ENCODE measurements at regions not wholly inside any gene's neighbourhood (a gene's known extent, or its start where the extent isn't known, plus 50 kb on each side); places are given as distances from the start of the nearest gene placed in this dataset.

DNA sequence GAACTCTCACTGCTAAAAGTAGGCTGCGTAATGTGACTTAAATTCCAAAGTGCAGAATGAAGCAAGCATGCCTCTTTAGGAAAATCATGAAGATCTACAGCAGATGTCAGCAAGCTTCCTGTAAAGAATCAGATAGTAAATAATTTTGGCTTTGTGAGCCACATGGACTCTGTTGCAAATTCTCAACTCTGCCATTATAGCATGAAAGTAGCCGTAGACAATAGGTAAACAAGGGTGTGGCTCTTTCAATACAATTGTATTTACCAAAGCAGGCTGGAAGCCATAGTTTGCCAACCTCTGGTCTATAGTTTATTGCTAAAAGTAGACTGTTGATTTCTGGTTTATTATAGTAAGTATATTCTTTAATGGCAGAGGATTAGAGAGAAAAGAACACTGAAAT, 80.3 kb upstream of the FAM9B start (continued):
- TF ChIP-seq, protein P1, sequence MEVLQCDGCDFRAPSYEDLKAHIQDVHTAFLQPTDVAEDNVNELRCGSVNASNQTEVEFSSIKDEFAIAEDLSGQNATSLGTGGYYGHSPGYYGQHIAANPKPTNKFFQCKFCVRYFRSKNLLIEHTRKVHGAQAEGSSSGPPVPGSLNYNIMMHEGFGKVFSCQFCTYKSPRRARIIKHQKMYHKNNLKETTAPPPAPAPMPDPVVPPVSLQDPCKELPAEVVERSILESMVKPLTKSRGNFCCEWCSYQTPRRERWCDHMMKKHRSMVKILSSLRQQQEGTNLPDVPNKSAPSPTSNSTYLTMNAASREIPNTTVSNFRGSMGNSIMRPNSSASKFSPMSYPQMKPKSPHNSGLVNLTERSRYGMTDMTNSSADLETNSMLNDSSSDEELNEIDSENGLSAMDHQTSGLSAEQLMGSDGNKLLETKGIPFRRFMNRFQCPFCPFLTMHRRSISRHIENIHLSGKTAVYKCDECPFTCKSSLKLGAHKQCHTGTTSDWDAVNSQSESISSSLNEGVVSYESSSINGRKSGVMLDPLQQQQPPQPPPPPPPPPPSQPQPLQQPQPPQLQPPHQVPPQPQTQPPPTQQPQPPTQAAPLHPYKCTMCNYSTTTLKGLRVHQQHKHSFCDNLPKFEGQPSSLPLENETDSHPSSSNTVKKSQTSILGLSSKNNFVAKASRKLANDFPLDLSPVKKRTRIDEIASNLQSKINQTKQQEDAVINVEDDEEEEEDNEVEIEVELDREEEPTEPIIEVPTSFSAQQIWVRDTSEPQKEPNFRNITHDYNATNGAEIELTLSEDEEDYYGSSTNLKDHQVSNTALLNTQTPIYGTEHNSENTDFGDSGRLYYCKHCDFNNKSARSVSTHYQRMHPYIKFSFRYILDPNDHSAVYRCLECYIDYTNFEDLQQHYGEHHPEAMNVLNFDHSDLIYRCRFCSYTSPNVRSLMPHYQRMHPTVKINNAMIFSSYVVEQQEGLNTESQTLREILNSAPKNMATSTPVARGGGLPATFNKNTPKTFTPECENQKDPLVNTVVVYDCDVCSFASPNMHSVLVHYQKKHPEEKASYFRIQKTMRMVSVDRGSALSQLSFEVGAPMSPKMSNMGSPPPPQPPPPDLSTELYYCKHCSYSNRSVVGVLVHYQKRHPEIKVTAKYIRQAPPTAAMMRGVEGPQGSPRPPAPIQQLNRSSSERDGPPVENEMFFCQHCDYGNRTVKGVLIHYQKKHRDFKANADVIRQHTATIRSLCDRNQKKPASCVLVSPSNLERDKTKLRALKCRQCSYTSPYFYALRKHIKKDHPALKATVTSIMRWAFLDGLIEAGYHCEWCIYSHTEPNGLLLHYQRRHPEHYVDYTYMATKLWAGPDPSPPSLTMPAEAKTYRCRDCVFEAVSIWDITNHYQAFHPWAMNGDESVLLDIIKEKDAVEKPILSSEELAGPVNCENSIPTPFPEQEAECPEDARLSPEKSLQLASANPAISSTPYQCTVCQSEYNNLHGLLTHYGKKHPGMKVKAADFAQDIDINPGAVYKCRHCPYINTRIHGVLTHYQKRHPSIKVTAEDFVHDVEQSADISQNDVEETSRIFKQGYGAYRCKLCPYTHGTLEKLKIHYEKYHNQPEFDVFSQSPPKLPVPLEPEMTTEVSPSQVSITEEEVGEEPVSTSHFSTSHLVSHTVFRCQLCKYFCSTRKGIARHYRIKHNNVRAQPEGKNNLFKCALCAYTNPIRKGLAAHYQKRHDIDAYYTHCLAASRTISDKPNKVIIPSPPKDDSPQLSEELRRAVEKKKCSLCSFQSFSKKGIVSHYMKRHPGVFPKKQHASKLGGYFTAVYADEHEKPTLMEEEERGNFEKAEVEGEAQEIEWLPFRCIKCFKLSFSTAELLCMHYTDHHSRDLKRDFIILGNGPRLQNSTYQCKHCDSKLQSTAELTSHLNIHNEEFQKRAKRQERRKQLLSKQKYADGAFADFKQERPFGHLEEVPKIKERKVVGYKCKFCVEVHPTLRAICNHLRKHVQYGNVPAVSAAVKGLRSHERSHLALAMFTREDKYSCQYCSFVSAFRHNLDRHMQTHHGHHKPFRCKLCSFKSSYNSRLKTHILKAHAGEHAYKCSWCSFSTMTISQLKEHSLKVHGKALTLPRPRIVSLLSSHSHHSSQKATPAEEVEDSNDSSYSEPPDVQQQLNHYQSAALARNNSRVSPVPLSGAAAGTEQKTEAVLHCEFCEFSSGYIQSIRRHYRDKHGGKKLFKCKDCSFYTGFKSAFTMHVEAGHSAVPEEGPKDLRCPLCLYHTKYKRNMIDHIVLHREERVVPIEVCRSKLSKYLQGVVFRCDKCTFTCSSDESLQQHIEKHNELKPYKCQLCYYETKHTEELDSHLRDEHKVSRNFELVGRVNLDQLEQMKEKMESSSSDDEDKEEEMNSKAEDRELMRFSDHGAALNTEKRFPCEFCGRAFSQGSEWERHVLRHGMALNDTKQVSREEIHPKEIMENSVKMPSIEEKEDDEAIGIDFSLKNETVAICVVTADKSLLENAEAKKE (CRISPR knock-in tag; IDR thresholded peaks at IDR 0.05): no peak
- TF ChIP-seq, protein P2, sequence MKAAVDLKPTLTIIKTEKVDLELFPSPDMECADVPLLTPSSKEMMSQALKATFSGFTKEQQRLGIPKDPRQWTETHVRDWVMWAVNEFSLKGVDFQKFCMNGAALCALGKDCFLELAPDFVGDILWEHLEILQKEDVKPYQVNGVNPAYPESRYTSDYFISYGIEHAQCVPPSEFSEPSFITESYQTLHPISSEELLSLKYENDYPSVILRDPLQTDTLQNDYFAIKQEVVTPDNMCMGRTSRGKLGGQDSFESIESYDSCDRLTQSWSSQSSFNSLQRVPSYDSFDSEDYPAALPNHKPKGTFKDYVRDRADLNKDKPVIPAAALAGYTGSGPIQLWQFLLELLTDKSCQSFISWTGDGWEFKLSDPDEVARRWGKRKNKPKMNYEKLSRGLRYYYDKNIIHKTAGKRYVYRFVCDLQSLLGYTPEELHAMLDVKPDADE (IDR thresholded peaks at IDR 0.05): no peak
- TF ChIP-seq EZH2 (IDR thresholded peaks at IDR 0.05; ENCODE audit: low read depth, unreplicated experiment): no peak
- no peak for TF ChIP-seq JUNB (IDR thresholded peaks at IDR 0.05; ENCODE audit: unreplicated experiment)
- no peak for TF ChIP-seq NANOG (IDR thresholded peaks at IDR 0.05; ENCODE audit: borderline replicate concordance)
- TF ChIP-seq ZNF114 (CRISPR knock-in tag; IDR thresholded peaks at IDR 0.05): no peak
- no peak for TF ChIP-seq POLR2AphosphoS5 (IDR thresholded peaks at IDR 0.05; ENCODE audit: low read depth)
- no peak for TF ChIP-seq ZNF331 (CRISPR knock-in tag; IDR thresholded peaks at IDR 0.05; ENCODE audit: low read depth)
- TF ChIP-seq STAT1 (IDR thresholded peaks at IDR 0.05; ENCODE audit: unreplicated experiment): no peak
- TF ChIP-seq, protein P3, sequence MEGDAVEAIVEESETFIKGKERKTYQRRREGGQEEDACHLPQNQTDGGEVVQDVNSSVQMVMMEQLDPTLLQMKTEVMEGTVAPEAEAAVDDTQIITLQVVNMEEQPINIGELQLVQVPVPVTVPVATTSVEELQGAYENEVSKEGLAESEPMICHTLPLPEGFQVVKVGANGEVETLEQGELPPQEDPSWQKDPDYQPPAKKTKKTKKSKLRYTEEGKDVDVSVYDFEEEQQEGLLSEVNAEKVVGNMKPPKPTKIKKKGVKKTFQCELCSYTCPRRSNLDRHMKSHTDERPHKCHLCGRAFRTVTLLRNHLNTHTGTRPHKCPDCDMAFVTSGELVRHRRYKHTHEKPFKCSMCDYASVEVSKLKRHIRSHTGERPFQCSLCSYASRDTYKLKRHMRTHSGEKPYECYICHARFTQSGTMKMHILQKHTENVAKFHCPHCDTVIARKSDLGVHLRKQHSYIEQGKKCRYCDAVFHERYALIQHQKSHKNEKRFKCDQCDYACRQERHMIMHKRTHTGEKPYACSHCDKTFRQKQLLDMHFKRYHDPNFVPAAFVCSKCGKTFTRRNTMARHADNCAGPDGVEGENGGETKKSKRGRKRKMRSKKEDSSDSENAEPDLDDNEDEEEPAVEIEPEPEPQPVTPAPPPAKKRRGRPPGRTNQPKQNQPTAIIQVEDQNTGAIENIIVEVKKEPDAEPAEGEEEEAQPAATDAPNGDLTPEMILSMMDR (conservative IDR thresholded peaks at IDR 0.05; ENCODE audit: low read depth in 2 of 2): no peak

Measured in GM23338 (cell line).